HCT116 (cell line): ENCODE measurements at regions not wholly inside any gene's neighbourhood (a gene's known extent, or its start where the extent isn't known, plus 50 kb on each side); places are given as distances from the start of the nearest gene placed in this dataset.

Experiments used
- CEBPB ChIP-seq: IDR thresholded peaks from 2 replicates; pipeline ENCODE4 v1.6.1; 2012; ENCODE audit warnings: low read depth
- EGR1 ChIP-seq: IDR thresholded peaks from 2 replicates; pipeline ENCODE4 v1.6.1; 2012; ENCODE audit warnings: low read depth
- EZH2 ChIP-seq: fragments of 200-600 bp; sonication (generic); IDR thresholded peaks from 2 replicates; pipeline ENCODE4 v1.6.1; 2017; ENCODE audit warnings: antibody characterized with exemption, mixed run types
- EZH2phosphoT487 ChIP-seq: fragments of 200-600 bp; IDR thresholded peaks from 2 replicates; pipeline ENCODE4 v1.6.1; 2018; ENCODE audit warnings: antibody characterized with exemption, borderline replicate concordance
- JUND ChIP-seq: IDR thresholded peaks from 2 replicates; pipeline ENCODE4 v1.6.1; 2012
- POLR2A ChIP-seq: IDR thresholded peaks from 2 replicates; pipeline ENCODE4 v1.7.0; 2011; ENCODE audit warnings: borderline replicate concordance; ENCODE audit not compliant: insufficient read depth, insufficient read length; ENCODE audit errors: extremely low read depth
- POLR2AphosphoS5 ChIP-seq: IDR thresholded peaks from 2 replicates; pipeline ENCODE4 v1.6.1; 2011; ENCODE audit warnings: mild to moderate bottlenecking, low read depth, low read length, moderate library complexity
- YY1 ChIP-seq: IDR thresholded peaks from 2 replicates; pipeline ENCODE4 v1.6.1; 2011; ENCODE audit warnings: low read length, low read depth, moderate library complexity, mild to moderate bottlenecking; ENCODE audit not compliant: insufficient replicate concordance; ENCODE audit errors: extremely low read depth
- TF ChIP-seq, protein P1 (sequence below), 3 experiments: fragments of 200-600 bp in 1 of 3; sonication (generic) in 1 of 3; IDR thresholded peaks in 2 of 3; conservative IDR thresholded peaks in 1 of 3; 2 replicates each; pipeline ENCODE4 v1.5.1; 2012 to 2017; ENCODE audit warnings: low read depth in 2 of 3, low read length in 2 of 3, antibody characterized with exemption in 1 of 3, borderline replicate concordance in 1 of 3, control low read depth in 1 of 3, mild to moderate bottlenecking in 1 of 3, mixed read lengths in 1 of 3, mixed run types in 1 of 3, moderate library complexity in 1 of 3; ENCODE audit not compliant: insufficient read depth in 1 of 3

DNA sequence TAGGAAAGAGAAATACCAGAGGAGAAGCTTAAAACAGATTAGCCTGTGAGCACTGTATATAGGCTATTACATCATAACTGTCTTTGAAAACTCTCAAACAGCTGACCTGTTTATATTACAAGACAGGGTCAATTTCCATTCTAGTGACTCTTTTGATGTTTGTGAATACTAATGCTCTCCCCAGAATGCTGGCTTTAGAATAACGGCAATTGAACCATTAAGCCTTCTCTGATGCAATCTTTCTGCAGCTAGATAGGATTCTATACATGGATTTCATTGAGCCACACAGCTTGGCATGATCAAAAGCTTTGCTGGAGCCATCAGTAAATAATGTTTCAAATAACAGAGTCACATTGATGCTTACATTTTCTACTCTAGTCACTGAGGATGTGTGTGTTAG, 122.7 kb upstream of the FAT3 start:
- TF ChIP-seq EZH2 (no peak), EZH2phosphoT487 (no peak), POLR2AphosphoS5 (no peak), JUND (no peak), CEBPB (no peak), POLR2A (no peak), EGR1 (no peak), YY1 (no peak)
- TF ChIP-seq, protein P1, sequence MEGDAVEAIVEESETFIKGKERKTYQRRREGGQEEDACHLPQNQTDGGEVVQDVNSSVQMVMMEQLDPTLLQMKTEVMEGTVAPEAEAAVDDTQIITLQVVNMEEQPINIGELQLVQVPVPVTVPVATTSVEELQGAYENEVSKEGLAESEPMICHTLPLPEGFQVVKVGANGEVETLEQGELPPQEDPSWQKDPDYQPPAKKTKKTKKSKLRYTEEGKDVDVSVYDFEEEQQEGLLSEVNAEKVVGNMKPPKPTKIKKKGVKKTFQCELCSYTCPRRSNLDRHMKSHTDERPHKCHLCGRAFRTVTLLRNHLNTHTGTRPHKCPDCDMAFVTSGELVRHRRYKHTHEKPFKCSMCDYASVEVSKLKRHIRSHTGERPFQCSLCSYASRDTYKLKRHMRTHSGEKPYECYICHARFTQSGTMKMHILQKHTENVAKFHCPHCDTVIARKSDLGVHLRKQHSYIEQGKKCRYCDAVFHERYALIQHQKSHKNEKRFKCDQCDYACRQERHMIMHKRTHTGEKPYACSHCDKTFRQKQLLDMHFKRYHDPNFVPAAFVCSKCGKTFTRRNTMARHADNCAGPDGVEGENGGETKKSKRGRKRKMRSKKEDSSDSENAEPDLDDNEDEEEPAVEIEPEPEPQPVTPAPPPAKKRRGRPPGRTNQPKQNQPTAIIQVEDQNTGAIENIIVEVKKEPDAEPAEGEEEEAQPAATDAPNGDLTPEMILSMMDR (IDR thresholded peaks at IDR 0.05 in 2 of 3, conservative IDR thresholded peaks at IDR 0.05 in 1 of 3; ENCODE audit: borderline replicate concordance in 1 of 3, insufficient read depth in 1 of 3, low read depth in 2 of 3, low read length in 2 of 3), result no peak
